Suprapubic skin (tissue), 4 donors: ENCODE measurements at regions not wholly inside any gene's neighbourhood (a gene's known extent, or its start where the extent isn't known, plus 50 kb on each side); places are given as distances from the start of the nearest gene placed in this dataset.

ENCODE experiments used
- DNase-seq, 2 donors: peaks; one replicate each; pipeline ENCODE4 v3.0.0-alpha.2; 2019; ENCODE audit warnings: low spot score in 2 of 2
- H3K27ac ChIP-seq: fragments of 200-600 bp; sonication (generic); one replicate; pipeline ENCODE4 v1.5.1; 2019
- H3K27me3 ChIP-seq: fragments of 200-600 bp; sonication (generic); one replicate; pipeline ENCODE4 v1.5.1; 2019
- H3K36me3 ChIP-seq: fragments of 200-600 bp; sonication (generic); one replicate; pipeline ENCODE4 v1.5.1; 2019
- H3K4me1 ChIP-seq: fragments of 200-600 bp; sonication (generic); one replicate; pipeline ENCODE4 v1.5.1; 2019
- H3K4me3 ChIP-seq: fragments of 200-600 bp; sonication (generic); one replicate; pipeline ENCODE4 v1.5.1; 2019; ENCODE audit warnings: mild to moderate bottlenecking
- H3K9me3 ChIP-seq: fragments of 200-600 bp; sonication (generic); one replicate; pipeline ENCODE4 v1.5.1; 2019
- CTCF ChIP-seq, 2 donors: fragments of 200-600 bp in 1 of 2; fragments of 450-650 bp in 1 of 2; sonication (generic) in 1 of 2; IDR thresholded peaks; one replicate each; pipeline ENCODE4 v1.5.1; 2016 to 2019; ENCODE audit warnings: antibody characterized with exemption in 2 of 2, mild to moderate bottlenecking in 1 of 2, moderate library complexity in 1 of 2
- EP300 ChIP-seq: sonication (generic); formaldehyde crosslinking; IDR thresholded peaks from one replicate; pipeline ENCODE4 v1.6.1; 2017; ENCODE audit warnings: antibody characterized with exemption
- POLR2A ChIP-seq, 2 donors: fragments of 450-650 bp; IDR thresholded peaks; one replicate each; pipeline ENCODE4 v1.6.1; 2017; ENCODE audit warnings: antibody characterized with exemption in 2 of 2, mild to moderate bottlenecking in 2 of 2, moderate library complexity in 2 of 2
- POLR2AphosphoS5 ChIP-seq, 3 donors: sonication (generic); formaldehyde crosslinking; IDR thresholded peaks; one replicate each; pipeline ENCODE4 v1.6.1; 2017; ENCODE audit warnings: antibody characterized with exemption in 3 of 3
- WGBS: methylation state at CpG from one replicate; pipeline ENCODE4 v1.1.5; 2018; 5-methylcytosine and 5-hydroxymethylcytosine counted together

- DNase-seq = no peak
- WGBS = 71% methylated on average over 2 of the region's 2 CpGs
- H3K9me3 ChIP-seq = no peaks in the 10 kb centered on the region
- no peaks in the 10 kb centered on the region for H3K27me3 ChIP-seq
- TF ChIP-seq POLR2AphosphoS5 (IDR thresholded peaks at IDR 0.05) (no peak), EP300 (no peak), CTCF (IDR thresholded peaks at IDR 0.05) (no peak), POLR2A (IDR thresholded peaks at IDR 0.05) (no peak)
- H3K4me3 ChIP-seq = no peak overlapping the region
- no peaks in the 10 kb centered on the region for H3K36me3 ChIP-seq
- no peak overlapping the region for H3K27ac ChIP-seq
- no peaks in the 10 kb centered on the region for H3K4me1 ChIP-seq
Measured at GRCh38 chr2:228630786-228631185, 449.3 kb upstream of the SPHKAP start.

GRCh38 chr2:228629251-228629650, 447.8 kb upstream of the SPHKAP start:
- no peaks in the 10 kb centered on the region for H3K9me3 ChIP-seq
- H3K36me3 ChIP-seq = no peaks in the 10 kb centered on the region
- no peak overlapping the region for H3K27ac ChIP-seq
- H3K4me1 ChIP-seq = no peaks in the 10 kb centered on the region
- TF ChIP-seq POLR2AphosphoS5 (IDR thresholded peaks at IDR 0.05) (no peak), EP300 (no peak), POLR2A (IDR thresholded peaks at IDR 0.05) (no peak), CTCF (IDR thresholded peaks at IDR 0.05) (no peak)
- no peak for DNase-seq
- WGBS = 63% methylated on average over 1 of the region's 1 CpG
- H3K27me3 ChIP-seq = no peaks in the 10 kb centered on the region
- H3K4me3 ChIP-seq = no peak overlapping the region

GRCh38 chr2:228628682-228629081, 447.2 kb upstream of the SPHKAP start:
- Histone ChIP-seq H3K4me3 (no peak overlapping the region), H3K27ac (no peak overlapping the region), H3K9me3 (no peaks in the 10 kb centered on the region), H3K27me3 (no peaks in the 10 kb centered on the region), H3K4me1 (no peaks in the 10 kb centered on the region), H3K36me3 (no peaks in the 10 kb centered on the region)
- 81% methylated on average over 4 of the region's 4 CpGs for WGBS
- TF ChIP-seq EP300 = no peak
- no peak for DNase-seq

GRCh38 chr2:228627510-228627909, 446.0 kb upstream of the SPHKAP start:
- Histone ChIP-seq H3K36me3 (no peaks in the 10 kb centered on the region), H3K4me3 (no peak overlapping the region), H3K9me3 (no peaks in the 10 kb centered on the region), H3K27me3 (no peaks in the 10 kb centered on the region), H3K4me1 (no peaks in the 10 kb centered on the region), H3K27ac (no peak overlapping the region)
- WGBS = 83% methylated on average over 4 of the region's 4 CpGs
- TF ChIP-seq POLR2AphosphoS5 (IDR thresholded peaks at IDR 0.05) (no peak), POLR2A (IDR thresholded peaks at IDR 0.05) (no peak), EP300 (no peak), CTCF (IDR thresholded peaks at IDR 0.05) (no peak)
- no peak for DNase-seq

GRCh38 chr2:228625481-228625880, 444.0 kb upstream of the SPHKAP start:
- WGBS = 85% methylated on average over 3 of the region's 3 CpGs
- H3K27me3 ChIP-seq = no peaks in the 10 kb centered on the region

More at GRCh38 chr2:228625481-228625880, 444.0 kb upstream of the SPHKAP start:
- no peaks in the 10 kb centered on the region for H3K4me1 ChIP-seq
- no peak overlapping the region for H3K4me3 ChIP-seq
- DNase-seq = no peak
- H3K36me3 ChIP-seq = no peaks in the 10 kb centered on the region
- TF ChIP-seq CTCF (IDR thresholded peaks at IDR 0.05) = no peak
- no peak for TF ChIP-seq EP300
- no peak for TF ChIP-seq POLR2AphosphoS5 (IDR thresholded peaks at IDR 0.05)
- TF ChIP-seq POLR2A (IDR thresholded peaks at IDR 0.05) = no peak
- H3K9me3 ChIP-seq = no peaks in the 10 kb centered on the region
- no peak overlapping the region for H3K27ac ChIP-seq
